Upper lobe of left lung (tissue), 4 donors: ENCODE measurements at regions not wholly inside any gene's neighbourhood (a gene's known extent, or its start where the extent isn't known, plus 50 kb on each side); places are given as distances from the start of the nearest gene placed in this dataset.

Source experiments
- EP300 ChIP-seq, 4 donors: sonication (generic); formaldehyde crosslinking; IDR thresholded peaks; one replicate each; pipeline ENCODE4 v1.5.1; 2017; ENCODE audit warnings: antibody characterized with exemption in 4 of 4, control low read depth in 2 of 4
- POLR2A ChIP-seq, 4 donors: fragments of 450-650 bp; IDR thresholded peaks; one replicate each; pipeline ENCODE4 v1.5.1; 2016 to 2017; ENCODE audit warnings: antibody characterized with exemption in 4 of 4, mild to moderate bottlenecking in 2 of 4
- POLR2AphosphoS5 ChIP-seq, 2 donors: sonication (generic); formaldehyde crosslinking; IDR thresholded peaks; one replicate each; pipeline ENCODE4 v1.5.1; 2017; ENCODE audit warnings: antibody characterized with exemption in 2 of 2
- TF ChIP-seq, protein P1 (sequence below), 6 experiments: fragments of 450-650 bp in 4 of 6; fragments of 200-600 bp in 2 of 6; sonication (generic) in 2 of 6; IDR thresholded peaks; one replicate each; pipeline ENCODE4 v1.5.1; 2016 to 2019; ENCODE audit warnings: antibody characterized with exemption in 6 of 6

DNA sequence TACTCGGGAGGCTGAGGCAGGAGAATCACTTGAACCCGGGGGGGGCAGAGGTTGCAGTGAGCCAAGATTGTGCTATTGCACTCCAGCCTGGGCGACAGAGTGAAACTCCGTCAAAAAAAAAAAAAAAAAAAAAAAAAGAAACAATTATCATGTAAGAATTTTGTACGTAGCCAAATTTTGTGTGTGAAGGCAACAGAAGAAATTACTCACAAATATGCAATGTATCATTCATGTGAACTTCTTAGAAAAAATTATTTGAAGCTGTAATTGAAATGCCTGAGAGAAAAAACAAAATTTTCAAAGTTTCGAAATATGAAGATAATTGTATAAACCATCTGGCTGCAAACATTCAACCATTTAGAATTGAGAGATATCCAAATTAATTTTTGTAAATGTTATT lies 204.8 kb upstream of the PARD3B start:
- TF ChIP-seq EP300 (IDR thresholded peaks at IDR 0.05) = no peak
- TF ChIP-seq, protein P1, sequence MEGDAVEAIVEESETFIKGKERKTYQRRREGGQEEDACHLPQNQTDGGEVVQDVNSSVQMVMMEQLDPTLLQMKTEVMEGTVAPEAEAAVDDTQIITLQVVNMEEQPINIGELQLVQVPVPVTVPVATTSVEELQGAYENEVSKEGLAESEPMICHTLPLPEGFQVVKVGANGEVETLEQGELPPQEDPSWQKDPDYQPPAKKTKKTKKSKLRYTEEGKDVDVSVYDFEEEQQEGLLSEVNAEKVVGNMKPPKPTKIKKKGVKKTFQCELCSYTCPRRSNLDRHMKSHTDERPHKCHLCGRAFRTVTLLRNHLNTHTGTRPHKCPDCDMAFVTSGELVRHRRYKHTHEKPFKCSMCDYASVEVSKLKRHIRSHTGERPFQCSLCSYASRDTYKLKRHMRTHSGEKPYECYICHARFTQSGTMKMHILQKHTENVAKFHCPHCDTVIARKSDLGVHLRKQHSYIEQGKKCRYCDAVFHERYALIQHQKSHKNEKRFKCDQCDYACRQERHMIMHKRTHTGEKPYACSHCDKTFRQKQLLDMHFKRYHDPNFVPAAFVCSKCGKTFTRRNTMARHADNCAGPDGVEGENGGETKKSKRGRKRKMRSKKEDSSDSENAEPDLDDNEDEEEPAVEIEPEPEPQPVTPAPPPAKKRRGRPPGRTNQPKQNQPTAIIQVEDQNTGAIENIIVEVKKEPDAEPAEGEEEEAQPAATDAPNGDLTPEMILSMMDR (IDR thresholded peaks at IDR 0.05) = no peak
- TF ChIP-seq POLR2AphosphoS5 (IDR thresholded peaks at IDR 0.05) = no peak
- no peak for TF ChIP-seq POLR2A (IDR thresholded peaks at IDR 0.05)
